ENCODE measurements at regions not wholly inside any gene's neighbourhood (a gene's known extent, or its start where the extent isn't known, plus 50 kb on each side); places are given as distances from the start of the nearest gene placed in this dataset.
"Not testable (repeated sequence)": the region's sequence is repeated elsewhere in the genome, so short reads cannot be mapped to it uniquely, and the experiment has no call there.

- H3K4ac ChIP-seq (ENCODE audit: low read length) = no peak overlapping the region
- H4K91ac ChIP-seq (ENCODE audit: low read depth, low read length, poor library complexity) = no peak overlapping the region
- no peaks in the 10 kb centered on the region for H3K9me3 ChIP-seq (replicated peaks in 1 of 2; ENCODE audit: control insufficient read depth in 2 of 2, insufficient read depth in 1 of 2, low read depth in 1 of 2, low read length in 2 of 2)
- H3K14ac ChIP-seq (ENCODE audit: low read length) = no peak overlapping the region
- no peak overlapping the region for H3K9ac ChIP-seq (ENCODE audit: low read depth, low read length, poor library complexity)
- no peak overlapping the region for H2BK12ac ChIP-seq (ENCODE audit: low read length)
- no peaks in the 10 kb centered on the region for H3K79me1 ChIP-seq (ENCODE audit: low read depth, low read length)
- H3K27me3 ChIP-seq (ENCODE audit: control insufficient read depth in 3 of 3, insufficient read depth in 3 of 3, low read depth in 1 of 3, low read length in 3 of 3) = no peaks in the 10 kb centered on the region
- H3K4me3 ChIP-seq (ENCODE audit: low read length in 2 of 2) = no peak overlapping the region
- no peaks in the 10 kb centered on the region for H3K36me3 ChIP-seq (replicated peaks in 1 of 2; ENCODE audit: control insufficient read depth in 2 of 2, insufficient read depth in 2 of 2, low read length in 2 of 2)
- no CpG with 5 or more reads among the region's 15 CpGs for WGBS, 2 donors (ENCODE audit: extremely low coverage in 2 of 2, insufficient read length in 2 of 2, insufficient replicate concordance in 1 of 2)
- no peak overlapping the region for H3K23ac ChIP-seq (ENCODE audit: low read depth, low read length, poor library complexity)
- H2AFZ ChIP-seq (ENCODE audit: low read length) = no peak overlapping the region
- no peak overlapping the region for H3K18ac ChIP-seq (ENCODE audit: low read length)
- H3K4me1 ChIP-seq (ENCODE audit: control insufficient read depth in 2 of 2, insufficient read depth in 1 of 2, low read depth in 1 of 2, low read length in 2 of 2) = no peaks in the 10 kb centered on the region
- no peak overlapping the region for H2BK5ac ChIP-seq (ENCODE audit: low read length)
- H3K4me2 ChIP-seq (ENCODE audit: insufficient read depth, low read length, poor library complexity, severe bottlenecking) = no peak overlapping the region
- H4K8ac ChIP-seq (ENCODE audit: low read depth, low read length) = no peak overlapping the region
- no peak overlapping the region for H2BK15ac ChIP-seq (ENCODE audit: low read length)
- H2BK120ac ChIP-seq (ENCODE audit: low read depth, low read length) = no peak overlapping the region
- DNase-seq (ENCODE audit: low spot score) = no peak
- no peak overlapping the region for H3K27ac ChIP-seq (replicated peaks; ENCODE audit: low read length)
- no peak overlapping the region for H2AK5ac ChIP-seq (ENCODE audit: low read depth, low read length)
Observed at GRCh38 chrX:915427-916229, 285.0 kb downstream of the SHOX start.

DNA sequence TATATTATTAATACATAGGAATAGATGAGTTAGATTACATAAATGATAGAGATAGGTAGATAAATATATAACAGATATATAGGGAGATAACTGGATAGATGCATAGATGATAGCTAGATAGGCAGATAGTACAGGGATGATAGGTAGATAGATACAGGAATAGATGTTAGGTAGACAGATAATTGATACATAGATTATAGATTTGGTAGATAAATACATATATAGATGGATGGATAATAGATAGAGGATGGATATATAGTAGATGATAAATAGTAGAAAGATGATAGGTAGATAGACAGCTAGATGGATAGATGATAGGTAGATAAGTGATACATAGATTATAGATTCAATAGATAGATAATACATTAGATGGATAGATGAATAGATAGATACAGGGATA is 283.6 kb downstream of the SHOX start:
- H3K23ac ChIP-seq (ENCODE audit: low read depth, low read length, poor library complexity) = no peak overlapping the region
- no peak overlapping the region for H3K14ac ChIP-seq (ENCODE audit: low read length)
- H3K4ac ChIP-seq (ENCODE audit: low read length) = no peak overlapping the region
- H2BK5ac ChIP-seq (ENCODE audit: low read length) = no peak overlapping the region
- no peak overlapping the region for H2AFZ ChIP-seq (ENCODE audit: low read length)
- H2BK12ac ChIP-seq (ENCODE audit: low read length) = no peak overlapping the region
- H3K4me3 ChIP-seq (ENCODE audit: low read length in 2 of 2) = no peak overlapping the region
- no peak overlapping the region for H2BK120ac ChIP-seq (ENCODE audit: low read depth, low read length)
- DNase-seq (ENCODE audit: low spot score) = no peak
- no peak overlapping the region for H3K4me2 ChIP-seq (ENCODE audit: insufficient read depth, low read length, poor library complexity, severe bottlenecking)
- no peak overlapping the region for H3K18ac ChIP-seq (ENCODE audit: low read length)
- no peaks in the 10 kb centered on the region for H3K36me3 ChIP-seq (replicated peaks in 1 of 2; ENCODE audit: control insufficient read depth in 2 of 2, insufficient read depth in 2 of 2, low read length in 2 of 2)
- no peak overlapping the region for H4K8ac ChIP-seq (ENCODE audit: low read depth, low read length)
- H3K27me3 ChIP-seq (ENCODE audit: control insufficient read depth in 3 of 3, insufficient read depth in 3 of 3, low read depth in 1 of 3, low read length in 3 of 3) = no peaks in the 10 kb centered on the region
- H3K9me3 ChIP-seq (replicated peaks in 1 of 2; ENCODE audit: control insufficient read depth in 2 of 2, insufficient read depth in 1 of 2, low read depth in 1 of 2, low read length in 2 of 2) = no peaks in the 10 kb centered on the region
- H2BK15ac ChIP-seq (ENCODE audit: low read length) = no peak overlapping the region
- H4K91ac ChIP-seq (ENCODE audit: low read depth, low read length, poor library complexity) = no peak overlapping the region
- H3K4me1 ChIP-seq (ENCODE audit: control insufficient read depth in 2 of 2, insufficient read depth in 1 of 2, low read depth in 1 of 2, low read length in 2 of 2) = no peaks in the 10 kb centered on the region
- H2AK5ac ChIP-seq (ENCODE audit: low read depth, low read length) = no peak overlapping the region
- no peaks in the 10 kb centered on the region for H3K79me1 ChIP-seq (ENCODE audit: low read depth, low read length)
- no peak overlapping the region for H3K9ac ChIP-seq (ENCODE audit: low read depth, low read length, poor library complexity)
- H3K27ac ChIP-seq (replicated peaks; ENCODE audit: low read length) = no peak overlapping the region

- no peak overlapping the region for H4K8ac ChIP-seq (ENCODE audit: low read depth, low read length)
- H3K23ac ChIP-seq (ENCODE audit: low read depth, low read length, poor library complexity) = no peak overlapping the region
- H3K18ac ChIP-seq (ENCODE audit: low read length) = no peak overlapping the region
- no peak overlapping the region for H3K4me2 ChIP-seq (ENCODE audit: insufficient read depth, low read length, poor library complexity, severe bottlenecking)
- no peak overlapping the region for H2BK15ac ChIP-seq (ENCODE audit: low read length)
- H2AK5ac ChIP-seq (ENCODE audit: low read depth, low read length) = no peak overlapping the region
- no peak overlapping the region for H3K9ac ChIP-seq (ENCODE audit: low read depth, low read length, poor library complexity)
- H2AFZ ChIP-seq (ENCODE audit: low read length) = no peak overlapping the region
- no peak overlapping the region for H3K14ac ChIP-seq (ENCODE audit: low read length)
- H3K9me3 ChIP-seq (replicated peaks in 1 of 2; ENCODE audit: control insufficient read depth in 2 of 2, insufficient read depth in 1 of 2, low read depth in 1 of 2, low read length in 2 of 2) = no peaks in the 10 kb centered on the region
- H2BK12ac ChIP-seq (ENCODE audit: low read length) = no peak overlapping the region
- no peaks in the 10 kb centered on the region for H3K79me1 ChIP-seq (ENCODE audit: low read depth, low read length)
- no peak overlapping the region for H3K27ac ChIP-seq (replicated peaks; ENCODE audit: low read length)
- no peak overlapping the region for H2BK5ac ChIP-seq (ENCODE audit: low read length)
- no peaks in the 10 kb centered on the region for H3K4me1 ChIP-seq (ENCODE audit: control insufficient read depth in 2 of 2, insufficient read depth in 1 of 2, low read depth in 1 of 2, low read length in 2 of 2)
- H4K91ac ChIP-seq (ENCODE audit: low read depth, low read length, poor library complexity) = no peak overlapping the region
- no peak overlapping the region for H3K4ac ChIP-seq (ENCODE audit: low read length)
- no peaks in the 10 kb centered on the region for H3K36me3 ChIP-seq (replicated peaks in 1 of 2; ENCODE audit: control insufficient read depth in 2 of 2, insufficient read depth in 2 of 2, low read length in 2 of 2)
- H3K27me3 ChIP-seq (ENCODE audit: control insufficient read depth in 3 of 3, insufficient read depth in 3 of 3, low read depth in 1 of 3, low read length in 3 of 3) = no peaks in the 10 kb centered on the region
- H2BK120ac ChIP-seq (ENCODE audit: low read depth, low read length) = no peak overlapping the region
- DNase-seq (ENCODE audit: low spot score) = no peak
- no CpG with 5 or more reads among the region's 11 CpGs for WGBS, 2 donors (ENCODE audit: extremely low coverage in 2 of 2, insufficient read length in 2 of 2, insufficient replicate concordance in 1 of 2)
- no peak overlapping the region for H3K4me3 ChIP-seq (ENCODE audit: low read length in 2 of 2)
Observed at GRCh38 chrX:912677-913076, 282.1 kb downstream of the SHOX start.

DNA sequence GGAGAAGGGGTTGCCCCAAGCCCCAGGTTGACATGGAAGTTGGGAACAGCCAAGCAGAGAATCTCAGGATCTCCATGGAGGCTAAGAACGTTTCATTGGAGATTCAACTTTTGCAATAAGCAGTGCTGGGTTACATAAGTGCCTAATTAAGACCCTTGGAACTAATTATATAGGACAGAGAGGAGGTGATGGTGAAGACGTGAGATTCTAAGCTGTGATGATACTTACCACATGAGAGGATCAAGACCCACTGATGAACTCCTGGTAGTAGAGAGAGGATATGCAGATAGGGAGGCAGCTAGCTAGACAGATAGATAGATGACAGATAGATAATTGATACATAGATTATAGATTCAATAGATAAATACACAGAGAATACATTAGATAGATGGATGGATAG is 278.5 kb downstream of the SHOX start:
- not testable (repeated sequence) for H2BK12ac ChIP-seq (ENCODE audit: low read length); H3K14ac ChIP-seq (ENCODE audit: low read length); H3K4me1 ChIP-seq (ENCODE audit: control insufficient read depth in 2 of 2, insufficient read depth in 1 of 2, low read depth in 1 of 2, low read length in 2 of 2); H2AFZ ChIP-seq (ENCODE audit: low read length); DNase-seq (ENCODE audit: low spot score); H3K4me3 ChIP-seq (ENCODE audit: low read length in 2 of 2); H4K91ac ChIP-seq (ENCODE audit: low read depth, low read length, poor library complexity); H3K9me3 ChIP-seq (replicated peaks in 1 of 2; ENCODE audit: control insufficient read depth in 2 of 2, insufficient read depth in 1 of 2, low read depth in 1 of 2, low read length in 2 of 2); H2BK5ac ChIP-seq (ENCODE audit: low read length); H3K79me1 ChIP-seq (ENCODE audit: low read depth, low read length); H3K18ac ChIP-seq (ENCODE audit: low read length); H2BK15ac ChIP-seq (ENCODE audit: low read length); H3K4me2 ChIP-seq (ENCODE audit: insufficient read depth, low read length, poor library complexity, severe bottlenecking); H3K36me3 ChIP-seq (replicated peaks in 1 of 2; ENCODE audit: control insufficient read depth in 2 of 2, insufficient read depth in 2 of 2, low read length in 2 of 2); H3K4ac ChIP-seq (ENCODE audit: low read length); H3K9ac ChIP-seq (ENCODE audit: low read depth, low read length, poor library complexity); H3K23ac ChIP-seq (ENCODE audit: low read depth, low read length, poor library complexity); H3K27me3 ChIP-seq (ENCODE audit: control insufficient read depth in 3 of 3, insufficient read depth in 3 of 3, low read depth in 1 of 3, low read length in 3 of 3); H2AK5ac ChIP-seq (ENCODE audit: low read depth, low read length); H2BK120ac ChIP-seq (ENCODE audit: low read depth, low read length); H3K27ac ChIP-seq (replicated peaks; ENCODE audit: low read length); H4K8ac ChIP-seq (ENCODE audit: low read depth, low read length)
- no CpG with 5 or more reads among the region's 2 CpGs for WGBS, 2 donors (ENCODE audit: extremely low coverage in 2 of 2, insufficient read length in 2 of 2, insufficient replicate concordance in 1 of 2)
